Fibroblast of lung (primary cell): ENCODE measurements at regions not wholly inside any gene's neighbourhood (a gene's known extent, or its start where the extent isn't known, plus 50 kb on each side); places are given as distances from the start of the nearest gene placed in this dataset.

Source experiments
- CTCF ChIP-seq, 2 donors: IDR thresholded peaks in 1 of 2; conservative IDR thresholded peaks in 1 of 2; 1 replicate in 1 of 2; 2 replicates in 1 of 2; pipeline ENCODE4 v1.5.1; 2011 to 2012; ENCODE audit warnings: low read length in 2 of 2, control low read depth in 1 of 2, inconsistent platforms in 1 of 2, low read depth in 1 of 2, mild to moderate bottlenecking in 1 of 2
- EZH2 ChIP-seq: IDR thresholded peaks from 2 replicates; pipeline ENCODE4 v1.5.1; 2012; ENCODE audit warnings: low read length, control low read depth, mild to moderate bottlenecking; ENCODE audit errors: missing control alignments

- TF ChIP-seq CTCF (conservative IDR thresholded peaks at IDR 0.05 in 1 of 2, IDR thresholded peaks at IDR 0.05 in 1 of 2; ENCODE audit: low read depth in 1 of 2, low read length in 2 of 2) (no peak), EZH2 (no peak)
Measured at GRCh38 chr7:92973974-92974373, 137.6 kb upstream of the CDK6 start.
